H1 (cell line): ENCODE measurements at regions not wholly inside any gene's neighbourhood (a gene's known extent, or its start where the extent isn't known, plus 50 kb on each side); places are given as distances from the start of the nearest gene placed in this dataset.

Source experiments
- CTCF ChIA-PET: fragments of 300-600 bp; sonication (Branson Sonifier 250); formaldehyde crosslinking; loops from one replicate; lab custom pipeline; 2021; ENCODE audit not compliant: partially characterized antibody; lab: Charles Lee
- POLR2A ChIA-PET: fragments of 300-600 bp; sonication (Branson Sonifier 250); formaldehyde crosslinking; loops from one replicate; lab custom pipeline; 2021; ENCODE audit warnings: inconsistent platforms; ENCODE audit not compliant: partially characterized antibody; lab: Charles Lee
- DNase-seq, 2 experiments: peaks; one replicate each; pipeline versions ENCODE4 v3.0.0 to v3.0.0-alpha.2; 2010 to 2022; ENCODE audit warnings: low spot score in 2 of 2, low read depth in 1 of 2, mixed read lengths in 1 of 2
- FAIRE-seq: peaks from 2 replicates; lab custom pipeline; 2011; peaks lifted over from hg19 to GRCh38; lab: Jason Lieb, UNC
- H2AFZ ChIP-seq: 2 replicates; pipeline ENCODE4 v1.8.1; 2012; ENCODE audit warnings: low read length, inconsistent platforms
- H2AK5ac ChIP-seq: 2 replicates; pipeline ENCODE4 v1.6.1; 2013; ENCODE audit warnings: low read depth, low read length
- H2BK120ac ChIP-seq: replicated peaks from 2 replicates; pipeline ENCODE3; 2013; ENCODE audit warnings: low read depth, low read length, inconsistent platforms
- H2BK12ac ChIP-seq: 2 replicates; pipeline ENCODE4 v1.6.1; 2013; ENCODE audit warnings: low read depth, low read length
- H2BK15ac ChIP-seq: 2 replicates; pipeline ENCODE4 v1.6.1; 2013; ENCODE audit warnings: low read length
- H2BK20ac ChIP-seq: 2 replicates; pipeline ENCODE4 v1.6.1; 2013; ENCODE audit warnings: low read length
- H2BK5ac ChIP-seq: 2 replicates; pipeline ENCODE4 v1.6.1; 2013; ENCODE audit warnings: low read depth, low read length
- H3K14ac ChIP-seq: 2 replicates; pipeline ENCODE4 v1.6.1; 2013; ENCODE audit warnings: inconsistent platforms; ENCODE audit not compliant: insufficient read length
- H3K18ac ChIP-seq: 2 replicates; pipeline ENCODE4 v1.6.1; 2013; ENCODE audit warnings: low read length; ENCODE audit errors: extremely low read depth
- H3K23ac ChIP-seq: 2 replicates; pipeline ENCODE4 v1.6.1; 2013; ENCODE audit warnings: inconsistent platforms; ENCODE audit not compliant: insufficient read length
- H3K23me2 ChIP-seq: 2 replicates; pipeline ENCODE4 v1.6.1; 2013; ENCODE audit warnings: low read depth, low read length
- H3K27ac ChIP-seq: 2 replicates; pipeline ENCODE4 v1.6.1; 2011; ENCODE audit warnings: low read depth, low read length, inconsistent platforms
- H3K27me3 ChIP-seq, 4 experiments: replicated peaks in 1 of 4; 1 replicate in 1 of 4; 2 replicates in 3 of 4; pipeline versions ENCODE4 v1.6.1 to v1.8.1; 2011 to 2013; ENCODE audit warnings: low read length in 3 of 4, mild to moderate bottlenecking in 3 of 4, inconsistent platforms in 2 of 4, mixed read lengths in 2 of 4, moderate library complexity in 1 of 4; ENCODE audit not compliant: control insufficient read depth in 3 of 4, insufficient read depth in 3 of 4; ENCODE audit errors: extremely low read depth in 1 of 4
- H3K36me3 ChIP-seq, 4 experiments: 2 replicates each; pipeline versions ENCODE4 v1.6.1 to v1.8.1; 2011 to 2013; ENCODE audit warnings: mild to moderate bottlenecking in 4 of 4, low read length in 3 of 4, moderate library complexity in 2 of 4, control low read depth in 1 of 4, inconsistent platforms in 1 of 4; ENCODE audit not compliant: insufficient read depth in 4 of 4, control insufficient read depth in 2 of 4
- H3K4ac ChIP-seq: replicated peaks from 2 replicates; pipeline ENCODE3; 2013; ENCODE audit warnings: low read length, low read depth, mixed read lengths, inconsistent platforms; ENCODE audit not compliant: insufficient read length
- H3K4me1 ChIP-seq, 4 experiments: replicated peaks in 1 of 4; 1 replicate in 1 of 4; 2 replicates in 3 of 4; pipeline versions ENCODE4 v1.6.1 to v1.8.1; 2011 to 2013; ENCODE audit warnings: low read length in 3 of 4, inconsistent platforms in 2 of 4, mixed read lengths in 1 of 4; ENCODE audit not compliant: insufficient read depth in 4 of 4, control insufficient read depth in 3 of 4
- H3K4me2 ChIP-seq, 2 experiments: 2 replicates each; pipeline versions ENCODE4 v1.6.1 to v1.8.1; 2011 to 2013; ENCODE audit warnings: low read depth in 2 of 2, low read length in 2 of 2, control low read depth in 1 of 2, inconsistent platforms in 1 of 2, mild to moderate bottlenecking in 1 of 2; ENCODE audit not compliant: insufficient read depth in 1 of 2
- H3K4me3 ChIP-seq, 4 experiments: fragments of 200-600, 300-600 bp in 1 of 4; sonication (generic), shearing (Covaris generic), sonication (Bioruptor Twin) in 1 of 4; 2 replicates each; pipeline versions ENCODE4 v1.5.1 to v1.8.1; 2011 to 2016; ENCODE audit warnings: low read length in 4 of 4, low read depth in 3 of 4, control low read depth in 2 of 4, inconsistent platforms in 2 of 4, mild to moderate bottlenecking in 2 of 4, mixed read lengths in 1 of 4, moderate library complexity in 1 of 4; ENCODE audit not compliant: insufficient read depth in 2 of 4; ENCODE audit errors: extremely low read depth in 1 of 4
- H3K56ac ChIP-seq: replicated peaks from 2 replicates; pipeline ENCODE3; 2013; ENCODE audit warnings: low read depth, mild to moderate bottlenecking, mixed read lengths, low read length, inconsistent platforms; ENCODE audit not compliant: insufficient read length
- H3K79me1 ChIP-seq: 2 replicates; pipeline ENCODE4 v1.6.1; 2013; ENCODE audit warnings: low read depth, low read length, control low read depth
- H3K79me2 ChIP-seq, 2 experiments: 2 replicates each; pipeline versions ENCODE4 v1.6.1 to v1.8.1; 2012 to 2013; ENCODE audit warnings: low read length in 2 of 2, mild to moderate bottlenecking in 2 of 2, inconsistent platforms in 1 of 2; ENCODE audit not compliant: insufficient read depth in 2 of 2, control insufficient read depth in 1 of 2
- H3K9ac ChIP-seq, 4 experiments: replicated peaks in 1 of 4; 1 replicate in 1 of 4; 2 replicates in 3 of 4; pipeline versions ENCODE4 v1.6.1 to v1.8.1; 2011 to 2013; ENCODE audit warnings: low read depth in 3 of 4, low read length in 3 of 4, control low read depth in 2 of 4, mild to moderate bottlenecking in 2 of 4, moderate library complexity in 2 of 4, inconsistent platforms in 1 of 4; ENCODE audit errors: extremely low read depth in 1 of 4
- H3K9me3 ChIP-seq, 2 experiments: 2 replicates each; pipeline versions ENCODE4 v1.6.1 to v1.8.1; 2012 to 2013; ENCODE audit warnings: mild to moderate bottlenecking in 2 of 2, moderate library complexity in 2 of 2, control low read depth in 1 of 2, inconsistent platforms in 1 of 2, low read depth in 1 of 2, low read length in 1 of 2, mixed read lengths in 1 of 2; ENCODE audit not compliant: insufficient read depth in 2 of 2
- H4K20me1 ChIP-seq, 2 experiments: replicated peaks in 1 of 2; 2 replicates each; pipeline versions ENCODE3 to v1.8.1; 2011 to 2013; ENCODE audit warnings: inconsistent platforms in 2 of 2, low read length in 2 of 2, mild to moderate bottlenecking in 1 of 2; ENCODE audit not compliant: insufficient read depth in 2 of 2, control insufficient read depth in 1 of 2
- H4K5ac ChIP-seq: 2 replicates; pipeline ENCODE4 v1.6.1; 2013; ENCODE audit warnings: low read length, low read depth, mixed read lengths, inconsistent platforms; ENCODE audit not compliant: insufficient read length
- H4K8ac ChIP-seq: 2 replicates; pipeline ENCODE4 v1.8.0; 2013; ENCODE audit warnings: mild to moderate bottlenecking, moderate library complexity, low read length, inconsistent platforms; ENCODE audit not compliant: insufficient read depth; ENCODE audit errors: extremely low read depth
- H4K91ac ChIP-seq: replicated peaks from 2 replicates; pipeline ENCODE3; 2013; ENCODE audit warnings: low read length, mixed read lengths, inconsistent platforms; ENCODE audit not compliant: insufficient read length
- NRF1 ChIP-seq: IDR thresholded peaks from 2 replicates; pipeline ENCODE4 v1.6.1; 2011; ENCODE audit warnings: mild to moderate bottlenecking, low read depth, low read length, improper control_type of control experiment

GRCh38 chr11:88411265-88411664 is 73.7 kb upstream of the CTSC start:
- Histone ChIP-seq H3K36me3 (no peaks in the 10 kb centered on the region), H2BK5ac (no peak overlapping the region), H3K27ac (no peak overlapping the region), H3K14ac (no peak overlapping the region), H3K56ac (no peak overlapping the region), H2AK5ac (no peak overlapping the region), H3K9me3 (no peaks in the 10 kb centered on the region), H3K79me2 (no peaks in the 10 kb centered on the region), H4K20me1 (no peaks in the 10 kb centered on the region), H4K8ac (no peak overlapping the region), H3K18ac (no peak overlapping the region), H2BK20ac (no peak overlapping the region), H3K23ac (no peak overlapping the region), H2BK15ac (no peak overlapping the region), H2BK120ac (no peak overlapping the region), H4K5ac (no peak overlapping the region), H2BK12ac (no peak overlapping the region), H3K4ac (no peak overlapping the region), H3K4me3 (no peak overlapping the region), H2AFZ (no peak overlapping the region), H3K27me3 (no peaks in the 10 kb centered on the region; a peak in 1 of 7 replicates), H3K4me1 (no peaks in the 10 kb centered on the region), H3K4me2 (no peak overlapping the region), H3K9ac (no peak overlapping the region), H3K79me1 (no peaks in the 10 kb centered on the region), H3K23me2 (no peaks in the 10 kb centered on the region), H4K91ac (no peak overlapping the region)
- ChIA-PET CTCF (no interaction called here), POLR2A (no interaction called here)
- TF ChIP-seq NRF1: no peak
- DNase-seq: no peak
- FAIRE-seq: no peak
